ENCODE measurements at regions not wholly inside any gene's neighbourhood (a gene's known extent, or its start where the extent isn't known, plus 50 kb on each side); places are given as distances from the start of the nearest gene placed in this dataset.

DNA sequence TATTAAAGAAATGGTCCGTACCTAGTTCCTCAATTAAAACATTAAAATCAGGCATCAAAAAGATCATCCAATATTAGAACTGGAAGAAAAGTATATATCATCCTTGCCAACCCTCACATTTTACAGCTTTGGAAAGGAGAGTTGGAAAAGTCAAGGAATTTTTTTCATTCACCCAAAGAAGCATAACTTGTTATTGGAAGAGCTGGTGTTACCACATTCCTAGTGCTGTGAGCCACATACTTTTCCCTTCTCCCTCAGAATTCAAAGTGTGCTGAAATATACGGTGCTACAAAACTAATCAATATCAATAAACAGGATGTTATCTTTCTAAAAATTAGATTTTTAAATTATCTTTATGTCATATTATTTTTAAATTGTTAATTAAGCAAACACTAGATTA is 202.1 kb upstream of the FAT3 start:
- no peak for DNase-seq (ENCODE audit: low read depth, low spot score)
- dilution Hi-C loops (cut with MboI; ENCODE audit: extremely low pct_ligation_motif_present, low sequenced_read_pairs) (no loop called here), intact Hi-C loops (cut with micrococcal nuclease) (no loop called here)
- H3K9ac ChIP-seq (replicated peaks; ENCODE audit: extremely low read depth, insufficient read depth, low read length) = no peak overlapping the region
- no peaks in the 10 kb centered on the region for H3K9me1 ChIP-seq (replicated peaks; ENCODE audit: control insufficient read depth, extremely low read depth, insufficient read depth, low read length)
- no peaks in the 10 kb centered on the region for H4K20me1 ChIP-seq (replicated peaks; ENCODE audit: control insufficient read depth, extremely low read depth, insufficient read depth, low read length)
- BruUV-seq (replicated peaks) = no TSS peak
- H3K4me2 ChIP-seq (ENCODE audit: insufficient read depth, low read length) = no peak overlapping the region
- H3K36me3 ChIP-seq (ENCODE audit: control insufficient read depth in 2 of 2, extremely low read depth in 1 of 2, insufficient read depth in 2 of 2, low read length in 2 of 2) = no peaks in the 10 kb centered on the region
- ChIA-PET POLR2A (no interaction called here), CTCF (no interaction called here)
- no peak overlapping the region for H3K27ac ChIP-seq (ENCODE audit: insufficient read depth, low read depth, low read length)
- H3K4me3 ChIP-seq (replicated peaks in 1 of 3; ENCODE audit: insufficient read depth in 1 of 3, low read depth in 1 of 3, low read length in 3 of 3) = no peak overlapping the region
- H3K4me1 ChIP-seq (ENCODE audit: control insufficient read depth, extremely low read depth, insufficient read depth, low read length) = no peaks in the 10 kb centered on the region
- H3K79me2 ChIP-seq (ENCODE audit: control insufficient read depth, insufficient read depth, low read length) = no peaks in the 10 kb centered on the region
- FAIRE-seq = no peak
- H3K9me3 ChIP-seq (replicated peaks; ENCODE audit: control insufficient read depth, insufficient read depth, low read length) = peaks cover 2% of the 10 kb centered on the region
- H3K27me3 ChIP-seq (ENCODE audit: control insufficient read depth in 2 of 2, insufficient read depth in 2 of 2, low read length in 2 of 2) = no peaks in the 10 kb centered on the region
- no peak overlapping the region for H2AFZ ChIP-seq (ENCODE audit: low read depth, low read length)
- TF ChIP-seq JUN (IDR thresholded peaks at IDR 0.05; ENCODE audit: borderline replicate concordance, insufficient read depth, insufficient read length, low read depth) (no peak), FOS (IDR thresholded peaks at IDR 0.05; ENCODE audit: borderline replicate concordance, insufficient read depth, low read length) (no peak), MYC (IDR thresholded peaks at IDR 0.05; ENCODE audit: low read depth, low read length) (no peak), POLR2AphosphoS5 (IDR thresholded peaks at IDR 0.05; ENCODE audit: insufficient read depth, low read depth, low read length) (no peak)
- TF ChIP-seq, protein P1, sequence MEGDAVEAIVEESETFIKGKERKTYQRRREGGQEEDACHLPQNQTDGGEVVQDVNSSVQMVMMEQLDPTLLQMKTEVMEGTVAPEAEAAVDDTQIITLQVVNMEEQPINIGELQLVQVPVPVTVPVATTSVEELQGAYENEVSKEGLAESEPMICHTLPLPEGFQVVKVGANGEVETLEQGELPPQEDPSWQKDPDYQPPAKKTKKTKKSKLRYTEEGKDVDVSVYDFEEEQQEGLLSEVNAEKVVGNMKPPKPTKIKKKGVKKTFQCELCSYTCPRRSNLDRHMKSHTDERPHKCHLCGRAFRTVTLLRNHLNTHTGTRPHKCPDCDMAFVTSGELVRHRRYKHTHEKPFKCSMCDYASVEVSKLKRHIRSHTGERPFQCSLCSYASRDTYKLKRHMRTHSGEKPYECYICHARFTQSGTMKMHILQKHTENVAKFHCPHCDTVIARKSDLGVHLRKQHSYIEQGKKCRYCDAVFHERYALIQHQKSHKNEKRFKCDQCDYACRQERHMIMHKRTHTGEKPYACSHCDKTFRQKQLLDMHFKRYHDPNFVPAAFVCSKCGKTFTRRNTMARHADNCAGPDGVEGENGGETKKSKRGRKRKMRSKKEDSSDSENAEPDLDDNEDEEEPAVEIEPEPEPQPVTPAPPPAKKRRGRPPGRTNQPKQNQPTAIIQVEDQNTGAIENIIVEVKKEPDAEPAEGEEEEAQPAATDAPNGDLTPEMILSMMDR (IDR thresholded peaks at IDR 0.05; ENCODE audit: extremely low read depth in 1 of 2, insufficient read depth in 1 of 2, low read depth in 1 of 2, low read length in 2 of 2) = no peak
- TF ChIP-seq, protein P2, sequence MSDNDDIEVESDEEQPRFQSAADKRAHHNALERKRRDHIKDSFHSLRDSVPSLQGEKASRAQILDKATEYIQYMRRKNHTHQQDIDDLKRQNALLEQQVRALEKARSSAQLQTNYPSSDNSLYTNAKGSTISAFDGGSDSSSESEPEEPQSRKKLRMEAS (IDR thresholded peaks at IDR 0.05; ENCODE audit: insufficient read depth, insufficient read length) = no peak

DNA sequence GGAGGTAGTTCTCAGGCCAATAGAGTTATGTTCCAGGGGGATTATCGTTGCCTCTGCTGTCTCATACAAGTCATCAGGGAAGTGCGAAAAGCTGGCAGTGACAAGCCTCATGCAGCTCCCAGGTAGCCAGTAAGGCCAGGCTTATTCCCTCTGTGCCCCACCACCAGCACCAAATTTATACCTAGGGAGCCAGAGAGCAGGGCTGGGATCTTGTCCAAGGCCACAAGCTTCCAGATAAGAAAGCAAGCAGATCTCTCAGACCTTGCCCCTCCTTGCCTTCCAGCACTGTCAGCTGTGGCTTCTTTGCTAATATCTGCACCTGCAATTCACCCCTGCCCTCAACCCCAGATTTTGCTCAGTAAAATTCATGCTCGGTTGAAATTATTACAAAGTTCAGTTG is 206.3 kb upstream of the FAT3 start:
- H2AFZ ChIP-seq (ENCODE audit: low read depth, low read length) = no peak overlapping the region
- FAIRE-seq (no peak), DNase-seq (ENCODE audit: low read depth, low spot score) (no peak)
- no peaks in the 10 kb centered on the region for H3K4me1 ChIP-seq (ENCODE audit: control insufficient read depth, extremely low read depth, insufficient read depth, low read length)
- ChIA-PET POLR2A (no interaction called here), CTCF (no interaction called here)
- H4K20me1 ChIP-seq (replicated peaks; ENCODE audit: control insufficient read depth, extremely low read depth, insufficient read depth, low read length) = no peaks in the 10 kb centered on the region
- H3K27me3 ChIP-seq (ENCODE audit: control insufficient read depth in 2 of 2, insufficient read depth in 2 of 2, low read length in 2 of 2) = no peaks in the 10 kb centered on the region
- no peaks in the 10 kb centered on the region for H3K9me1 ChIP-seq (replicated peaks; ENCODE audit: control insufficient read depth, extremely low read depth, insufficient read depth, low read length)
- H3K27ac ChIP-seq (ENCODE audit: insufficient read depth, low read depth, low read length) = no peak overlapping the region
- no peak for TF ChIP-seq JUN (IDR thresholded peaks at IDR 0.05; ENCODE audit: borderline replicate concordance, insufficient read depth, insufficient read length, low read depth)
- TF ChIP-seq, protein P2 (IDR thresholded peaks at IDR 0.05; ENCODE audit: insufficient read depth, insufficient read length) = no peak
- TF ChIP-seq POLR2AphosphoS5 (IDR thresholded peaks at IDR 0.05; ENCODE audit: insufficient read depth, low read depth, low read length) = no peak
- no peak for TF ChIP-seq EZH2 (IDR thresholded peaks at IDR 0.05; ENCODE audit: borderline replicate concordance, low read depth, low read length, severe bottlenecking)
- no peak for TF ChIP-seq FOS (IDR thresholded peaks at IDR 0.05; ENCODE audit: borderline replicate concordance, insufficient read depth, low read length)
- TF ChIP-seq GATA2 (IDR thresholded peaks at IDR 0.05; ENCODE audit: insufficient read depth, insufficient read length, low read depth, low read length) = no peak
- no peak for TF ChIP-seq MYC (IDR thresholded peaks at IDR 0.05; ENCODE audit: low read depth, low read length)
- no peak for TF ChIP-seq POLR2A (IDR thresholded peaks at IDR 0.05; ENCODE audit: low read depth, low read length)
- TF ChIP-seq, protein P1 (IDR thresholded peaks at IDR 0.05; ENCODE audit: extremely low read depth in 1 of 2, insufficient read depth in 1 of 2, low read depth in 1 of 2, low read length in 2 of 2) = no peak
- dilution Hi-C loops (cut with MboI; ENCODE audit: extremely low pct_ligation_motif_present, low sequenced_read_pairs) (no loop called here), intact Hi-C loops (cut with micrococcal nuclease) (no loop called here)
- no peaks in the 10 kb centered on the region for H3K36me3 ChIP-seq (ENCODE audit: control insufficient read depth in 2 of 2, extremely low read depth in 1 of 2, insufficient read depth in 2 of 2, low read length in 2 of 2)
- no peaks in the 10 kb centered on the region for H3K9me3 ChIP-seq (replicated peaks; ENCODE audit: control insufficient read depth, insufficient read depth, low read length)
- no TSS peak for BruUV-seq (replicated peaks)
- no peak overlapping the region for H3K9ac ChIP-seq (replicated peaks; ENCODE audit: extremely low read depth, insufficient read depth, low read length)
- H3K4me3 ChIP-seq (replicated peaks in 1 of 3; ENCODE audit: insufficient read depth in 1 of 3, low read depth in 1 of 3, low read length in 3 of 3) = no peak overlapping the region
- no peak overlapping the region for H3K4me2 ChIP-seq (ENCODE audit: insufficient read depth, low read length)
- H3K79me2 ChIP-seq (ENCODE audit: control insufficient read depth, insufficient read depth, low read length) = no peaks in the 10 kb centered on the region

All from endothelial cell of umbilical vein (primary cell).